ENCODE measurements at regions not wholly inside any gene's neighbourhood (a gene's known extent, or its start where the extent isn't known, plus 50 kb on each side); places are given as distances from the start of the nearest gene placed in this dataset.

- TF ChIP-seq POLR2AphosphoS5 (IDR thresholded peaks at IDR 0.05; ENCODE audit: low read depth, low read length) (no peak), REST (IDR thresholded peaks at IDR 0.05; ENCODE audit: insufficient read depth in 1 of 2, low read depth in 2 of 2, low read length in 2 of 2) (no peak), TAF1 (IDR thresholded peaks at IDR 0.05; ENCODE audit: borderline replicate concordance, insufficient read depth, low read length) (no peak)
Observed at GRCh38 chr18:22816266-22817176, 116.6 kb upstream of the RBBP8 start.
